CD14-positive monocyte (primary cell): ENCODE measurements at regions not wholly inside any gene's neighbourhood (a gene's known extent, or its start where the extent isn't known, plus 50 kb on each side); places are given as distances from the start of the nearest gene placed in this dataset.

Experiments
- DNase-seq, 3 donors: peaks; one replicate each; pipeline ENCODE4 v3.0.0-alpha.2; 2011 to 2022
- H2AFZ ChIP-seq: 2 replicates; pipeline ENCODE4 v1.6.0; 2012; ENCODE audit warnings: mild to moderate bottlenecking, low read depth, low read length, inconsistent platforms; ENCODE audit not compliant: insufficient read depth, poor library complexity, severe bottlenecking
- H3K27ac ChIP-seq, 2 donors: 1 replicate in 1 of 2; 2 replicates in 1 of 2; pipeline ENCODE4 v1.5.1; 2012 to 2013; ENCODE audit warnings: low read length in 2 of 2, control low read depth in 1 of 2, inconsistent platforms in 1 of 2, low read depth in 1 of 2, mild to moderate bottlenecking in 1 of 2
- H3K27me3 ChIP-seq, 2 donors: one replicate each; pipeline versions ENCODE4 v1.6.0 to v1.6.1; 2011 to 2013; ENCODE audit warnings: low read length in 2 of 2; ENCODE audit not compliant: control insufficient read depth in 2 of 2, insufficient read depth in 2 of 2
- H3K36me3 ChIP-seq, 2 donors: replicated peaks in 1 of 2; 1 replicate in 1 of 2; 2 replicates in 1 of 2; pipeline versions ENCODE4 v1.5.1 to v1.6.1; 2012 to 2013; ENCODE audit warnings: low read length in 2 of 2, control low read depth in 1 of 2, inconsistent platforms in 1 of 2, mild to moderate bottlenecking in 1 of 2; ENCODE audit not compliant: insufficient read depth in 2 of 2, control insufficient read depth in 1 of 2
- H3K4me1 ChIP-seq, 2 donors: 1 replicate in 1 of 2; 2 replicates in 1 of 2; pipeline versions ENCODE4 v1.5.1 to v1.6.1; 2012 to 2013; ENCODE audit warnings: low read length in 2 of 2, control low read depth in 1 of 2, inconsistent platforms in 1 of 2, mild to moderate bottlenecking in 1 of 2, moderate library complexity in 1 of 2; ENCODE audit not compliant: insufficient read depth in 2 of 2, control insufficient read depth in 1 of 2
- H3K4me2 ChIP-seq: replicated peaks from 2 replicates; pipeline ENCODE3; 2012; ENCODE audit warnings: low read length, moderate library complexity, mild to moderate bottlenecking; ENCODE audit not compliant: poor library complexity, severe bottlenecking; ENCODE audit errors: extremely low read depth
- H3K4me3 ChIP-seq, 3 experiments: fragments of 200-600 bp in 1 of 3; sonication (generic) in 1 of 3; replicated peaks in 1 of 3; 1 replicate in 2 of 3; 2 replicates in 1 of 3; pipeline ENCODE4 v1.5.1; 2011 to 2013; ENCODE audit warnings: low read length in 3 of 3, mild to moderate bottlenecking in 3 of 3, control low read depth in 2 of 3, low read depth in 2 of 3, inconsistent platforms in 1 of 3, moderate library complexity in 1 of 3
- H3K79me2 ChIP-seq: 2 replicates; pipeline ENCODE4 v1.6.0; 2012; ENCODE audit warnings: mild to moderate bottlenecking, control low read depth, inconsistent platforms, low read length, moderate library complexity; ENCODE audit not compliant: insufficient read depth
- H3K9ac ChIP-seq: 2 replicates; pipeline ENCODE4 v1.6.0; 2017; ENCODE audit warnings: low read length, mild to moderate bottlenecking; ENCODE audit not compliant: insufficient read depth, poor library complexity, severe bottlenecking
- H3K9me3 ChIP-seq, 2 donors: replicated peaks in 1 of 2; 1 replicate in 1 of 2; 2 replicates in 1 of 2; pipeline versions ENCODE4 v1.5.1 to v1.6.1; 2012 to 2013; ENCODE audit warnings: low read length in 2 of 2, control low read depth in 1 of 2; ENCODE audit not compliant: control insufficient read depth in 1 of 2, insufficient read depth in 1 of 2
- H4K20me1 ChIP-seq: 2 replicates; pipeline ENCODE4 v1.6.0; 2012; ENCODE audit warnings: mild to moderate bottlenecking, low read length, control low read depth, moderate library complexity; ENCODE audit not compliant: insufficient read depth
- H3K27ac Mint-ChIP-seq, 7 donors: one replicate each; pipeline ENCODE4 v1.8.0; 2020; ENCODE audit warnings: mild to moderate bottlenecking in 7 of 7, mixed read lengths in 7 of 7, moderate library complexity in 6 of 7, inconsistent platforms in 2 of 7
- H3K27me3 Mint-ChIP-seq, 3 donors: one replicate each; pipeline ENCODE4 v1.8.0; 2021 to 2022; ENCODE audit warnings: low read depth in 3 of 3, mild to moderate bottlenecking in 3 of 3, mixed read lengths in 3 of 3, moderate library complexity in 3 of 3, inconsistent platforms in 1 of 3
- H3K36me3 Mint-ChIP-seq, 2 donors: one replicate each; pipeline ENCODE4 v1.8.0; 2020; ENCODE audit warnings: mixed read lengths in 2 of 2, inconsistent platforms in 1 of 2, mild to moderate bottlenecking in 1 of 2
- H3K4me1 Mint-ChIP-seq: one replicate; pipeline ENCODE4 v1.8.0; 2020; ENCODE audit warnings: mild to moderate bottlenecking, mixed read lengths
- H3K4me3 Mint-ChIP-seq, 2 donors: one replicate each; pipeline ENCODE4 v1.8.0; 2020; ENCODE audit warnings: mild to moderate bottlenecking in 2 of 2, mixed read lengths in 2 of 2, moderate library complexity in 1 of 2
- H3K9me3 Mint-ChIP-seq, 7 donors: one replicate each; pipeline ENCODE4 v1.8.0; 2020 to 2022; ENCODE audit warnings: mixed read lengths in 7 of 7, mild to moderate bottlenecking in 6 of 7, moderate library complexity in 6 of 7, inconsistent platforms in 2 of 7
- CTCF ChIP-seq: fragments of 200-600 bp; IDR thresholded peaks from one replicate; pipeline ENCODE4 v1.8.0; 2022; ENCODE audit warnings: antibody characterized with exemption, mild to moderate bottlenecking
- WGBS: methylation state at CpG from one replicate; pipeline ENCODE4 v1.1.5; 2013; ENCODE audit warnings: missing lambda C conversion rate; ENCODE audit not compliant: insufficient coverage; 5-methylcytosine and 5-hydroxymethylcytosine counted together
- intact Hi-C, 2 donors: fragments of 100-400 bp; cut with micrococcal nuclease; formaldehyde crosslinking; loops; one replicate each; pipeline versions ENCODE4 v1.15.0 to v1.15.1; 2023

GRCh38 chr21:16377857-16378256 lies 648.1 kb downstream of the USP25 start:
- Histone ChIP-seq H3K4me2 (no peak overlapping the region), H3K9ac (no peak overlapping the region), H3K79me2 (no peaks in the 10 kb centered on the region), H4K20me1 (no peaks in the 10 kb centered on the region), H3K4me3 (no peak overlapping the region), H3K27ac (no peak overlapping the region), H3K9me3 (no peaks in the 10 kb centered on the region), H3K27me3 (no peaks in the 10 kb centered on the region), H3K4me1 (no peaks in the 10 kb centered on the region), H2AFZ (no peak overlapping the region), H3K36me3 (no peaks in the 10 kb centered on the region)
- DNase-seq, result no peak
- TF ChIP-seq CTCF, result no peak
- Mint-ChIP-seq H3K9me3 (peaks cover 0 to 5% (median 0%) of the 10 kb centered on the region in 7 donors), H3K36me3 (no peaks in the 10 kb centered on the region), H3K27me3 (no peaks in the 10 kb centered on the region), H3K27ac (no peak overlapping the region), H3K4me1 (no peaks in the 10 kb centered on the region), H3K4me3 (no peak overlapping the region)
- no CpG with 5 or more reads among the region's 2 CpGs for WGBS
- intact Hi-C loops, result no loop called here

- Histone ChIP-seq H2AFZ (no peak overlapping the region), H3K4me2 (no peak overlapping the region), H3K36me3 (no peaks in the 10 kb centered on the region), H3K4me3 (no peak overlapping the region), H3K79me2 (no peaks in the 10 kb centered on the region), H3K4me1 (no peaks in the 10 kb centered on the region), H3K9ac (no peak overlapping the region), H3K27me3 (no peaks in the 10 kb centered on the region), H3K27ac (no peak overlapping the region), H3K9me3 (no peaks in the 10 kb centered on the region), H4K20me1 (no peaks in the 10 kb centered on the region)
- Mint-ChIP-seq H3K36me3 (no peaks in the 10 kb centered on the region), H3K9me3 (peaks cover 0 to 5% (median 0%) of the 10 kb centered on the region in 7 donors), H3K27me3 (no peaks in the 10 kb centered on the region), H3K27ac (no peak overlapping the region), H3K4me1 (no peaks in the 10 kb centered on the region), H3K4me3 (no peak overlapping the region)
- no CpG with 5 or more reads among the region's 3 CpGs for WGBS
- no peak for DNase-seq
- no peak for TF ChIP-seq CTCF
- intact Hi-C loops, result no loop called here
Measured at GRCh38 chr21:16378525-16378924, 648.7 kb downstream of the USP25 start.
